ENCODE measurements at regions not wholly inside any gene's neighbourhood (a gene's known extent, or its start where the extent isn't known, plus 50 kb on each side); places are given as distances from the start of the nearest gene placed in this dataset.

DNA sequence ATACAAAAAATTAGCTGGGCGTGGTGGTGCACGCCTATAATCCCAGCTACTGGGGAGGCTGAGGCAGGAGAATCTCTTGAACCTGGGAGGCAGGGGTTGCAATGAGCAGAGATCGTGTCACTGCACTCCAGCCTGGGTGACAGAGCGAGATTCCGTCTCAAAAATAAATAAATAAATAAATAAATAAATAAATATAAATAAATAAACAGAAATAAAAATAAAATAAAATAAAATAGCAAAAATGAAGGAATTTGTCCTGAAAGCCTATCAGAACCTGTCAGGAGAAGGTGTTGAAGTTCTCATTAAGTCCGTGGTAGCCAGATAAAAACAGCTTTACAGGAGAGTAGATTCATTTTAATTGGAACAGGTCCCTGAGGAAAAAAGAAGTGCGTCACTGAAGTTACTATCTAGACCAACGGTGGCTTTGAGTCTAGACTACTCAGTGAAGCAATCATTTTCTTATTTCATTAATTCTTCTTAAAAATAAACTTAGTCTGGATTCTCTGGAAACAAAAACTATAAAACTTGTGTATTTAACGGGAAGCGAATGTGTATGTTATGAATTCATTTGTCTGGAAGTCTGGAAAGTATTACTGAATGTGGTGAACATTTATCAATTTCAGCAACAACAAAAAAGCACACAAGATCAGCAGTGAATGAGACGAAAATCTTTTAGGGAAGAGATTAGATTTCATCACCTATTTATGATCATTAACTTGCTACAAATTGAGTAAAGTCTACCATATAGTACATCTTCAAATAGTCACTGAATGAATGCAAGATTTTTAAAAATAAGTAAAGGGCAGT, 248.5 kb upstream of the PDE3A start:
- DNase-seq (ENCODE audit: low read depth, low spot score) = no peak
- ChIA-PET CTCF (no interaction called here), POLR2A (no interaction called here)
- no peak for TF ChIP-seq CTCF (IDR thresholded peaks at IDR 0.05; ENCODE audit: insufficient read depth, low read length, missing control alignments)
- no peak overlapping the region for H3K4me3 ChIP-seq (ENCODE audit: low read depth, low read length)

DNA sequence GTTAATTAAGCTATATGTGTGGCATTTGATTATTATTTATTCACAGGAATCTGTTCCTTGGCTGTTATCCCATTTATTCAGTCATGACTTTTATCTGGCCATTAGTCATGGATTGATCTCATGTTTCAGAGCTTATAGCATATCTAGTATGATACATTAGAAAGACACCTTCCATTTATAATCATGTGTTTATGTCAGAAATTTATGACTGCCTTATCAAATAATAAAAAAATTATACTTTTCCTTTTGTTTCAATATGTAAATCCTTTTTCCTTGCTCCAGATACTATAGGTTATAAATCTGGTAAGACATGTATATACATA, 248.0 kb upstream of the PDE3A start:
- no peak for TF ChIP-seq CTCF (IDR thresholded peaks at IDR 0.05; ENCODE audit: insufficient read depth, low read length, missing control alignments)
- H3K4me3 ChIP-seq (ENCODE audit: low read depth, low read length) = no peak overlapping the region
- ChIA-PET POLR2A (no interaction called here), CTCF (no interaction called here)
- no peak for DNase-seq (ENCODE audit: low read depth, low spot score)

DNA sequence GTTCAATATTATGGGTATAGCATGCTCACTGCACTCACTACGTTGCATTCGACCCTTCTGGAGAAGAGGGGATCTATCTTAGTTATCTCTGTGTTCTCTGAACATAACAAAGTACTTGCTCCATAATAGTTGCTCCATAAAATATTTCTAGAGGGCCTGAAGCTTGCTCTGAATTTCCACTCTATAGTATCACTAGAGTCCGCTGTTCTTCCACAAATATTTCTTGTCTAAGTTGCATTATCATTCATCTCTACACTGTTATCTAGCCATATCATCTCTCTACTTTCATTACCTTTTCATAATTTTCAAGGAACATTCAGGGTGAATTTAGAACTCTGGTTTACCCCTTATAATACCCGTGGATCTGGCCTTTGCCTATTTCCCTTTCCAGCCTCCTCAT, 246.1 kb upstream of the PDE3A start:
- CTCF ChIA-PET = no interaction called here
- POLR2A ChIA-PET = no interaction called here
- no peak overlapping the region for H3K4me3 ChIP-seq (ENCODE audit: low read depth, low read length)
- no peak for TF ChIP-seq CTCF (IDR thresholded peaks at IDR 0.05; ENCODE audit: insufficient read depth, low read length, missing control alignments)
- no peak for DNase-seq (ENCODE audit: low read depth, low spot score)

GRCh38 chr12:20123465-20123864, 244.9 kb upstream of the PDE3A start:
- TF ChIP-seq CTCF (IDR thresholded peaks at IDR 0.05; ENCODE audit: insufficient read depth, low read length, missing control alignments) = no peak
- POLR2A ChIA-PET = no interaction called here
- CTCF ChIA-PET = interaction anchor here (1.2 kb wide), 1 partner anchor 18 kb away, joined by 4 read pairs; no protein-coding TSS in a partner anchor
- no peak for DNase-seq (ENCODE audit: low read depth, low spot score)
- no peak overlapping the region for H3K4me3 ChIP-seq (ENCODE audit: low read depth, low read length)

DNA sequence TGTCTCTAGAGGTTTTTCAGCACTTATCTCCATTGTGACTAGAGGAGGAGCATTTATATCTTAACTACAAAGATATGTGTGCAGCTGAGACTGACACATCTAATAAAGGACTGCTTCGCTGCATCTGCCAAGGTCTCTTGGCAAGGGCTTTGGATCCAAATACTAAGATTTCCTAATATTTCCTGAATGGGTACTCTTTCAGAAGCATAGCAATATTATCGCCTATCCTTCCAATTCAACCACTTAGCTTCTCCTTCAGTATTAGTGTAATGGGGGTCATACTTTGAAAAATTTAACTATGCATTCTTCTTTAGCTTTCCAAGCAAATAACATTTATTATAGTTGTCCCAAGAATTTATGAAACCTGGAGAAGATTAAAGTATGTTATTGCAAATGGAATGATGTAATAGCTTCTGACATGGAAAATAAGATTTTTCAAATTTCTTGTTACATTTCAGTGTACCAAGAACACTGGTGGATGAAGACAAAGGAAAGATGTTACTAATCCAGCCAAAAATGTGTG, 243.0 kb upstream of the PDE3A start:
- no peak for DNase-seq (ENCODE audit: low read depth, low spot score)
- POLR2A ChIA-PET = no interaction called here
- no peak for TF ChIP-seq CTCF (IDR thresholded peaks at IDR 0.05; ENCODE audit: insufficient read depth, low read length, missing control alignments)
- CTCF ChIA-PET = no interaction called here
- H3K4me3 ChIP-seq (ENCODE audit: low read depth, low read length) = no peak overlapping the region

DNA sequence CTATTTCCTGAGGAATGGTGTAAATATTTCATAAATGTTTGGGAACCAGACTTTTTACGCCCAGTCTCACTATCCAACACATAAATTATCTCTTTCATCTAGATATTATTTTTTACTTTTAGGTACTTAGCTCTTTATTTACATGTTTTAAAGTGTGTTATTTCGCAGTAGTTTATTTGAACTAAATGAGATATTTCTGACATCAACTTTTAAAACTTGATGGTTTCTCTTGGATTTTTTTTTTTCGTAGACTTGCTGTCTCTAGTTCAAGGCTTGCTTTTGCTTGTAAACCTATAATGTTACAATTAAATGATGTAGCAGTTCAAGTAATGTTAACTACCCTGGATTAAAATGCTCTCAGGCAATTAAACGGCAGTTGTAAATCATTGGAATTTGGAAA, 241.7 kb upstream of the PDE3A start:
- POLR2A ChIA-PET = no interaction called here
- CTCF ChIA-PET = interaction anchor here (0.6 kb wide), 1 partner anchor 472 kb away, joined by 3 read pairs; no protein-coding TSS in a partner anchor

More for the DNA sequence above, 241.7 kb upstream of the PDE3A start:
- no peak overlapping the region for H3K4me3 ChIP-seq (ENCODE audit: low read depth, low read length)
- no peak for TF ChIP-seq CTCF (IDR thresholded peaks at IDR 0.05; ENCODE audit: insufficient read depth, low read length, missing control alignments)
- DNase-seq (ENCODE audit: low read depth, low spot score) = no peak
